ENCODE measurements at regions not wholly inside any gene's neighbourhood (a gene's known extent, or its start where the extent isn't known, plus 50 kb on each side); places are given as distances from the start of the nearest gene placed in this dataset.
"Not testable (repeated sequence)": the region's sequence is repeated elsewhere in the genome, so short reads cannot be mapped to it uniquely, and the experiment has no call there.

- no peaks in the 10 kb centered on the region for H3K27me3 ChIP-seq (ENCODE audit: low read depth, low read length)
- H4K20me1 ChIP-seq (ENCODE audit: insufficient read depth, low read length) = no peaks in the 10 kb centered on the region
- H3K27ac ChIP-seq (ENCODE audit: low read length) = no peak overlapping the region
- TF ChIP-seq EZH2phosphoT487 (IDR thresholded peaks at IDR 0.05; ENCODE audit: low read depth) (no peak), CTCF (IDR thresholded peaks at IDR 0.05; ENCODE audit: low read depth, low read length) (no peak)
- no peaks in the 10 kb centered on the region for H3K4me1 ChIP-seq (ENCODE audit: low read length)
- no peak overlapping the region for H2AFZ ChIP-seq (ENCODE audit: low read depth, low read length)
- H3K9ac ChIP-seq (ENCODE audit: low read length) = no peak overlapping the region
- no peaks in the 10 kb centered on the region for H3K36me3 ChIP-seq (replicated peaks; ENCODE audit: low read depth, low read length)
- no peaks in the 10 kb centered on the region for H3K9me3 ChIP-seq (ENCODE audit: insufficient read depth, low read length)
- no peak overlapping the region for H3K4me3 ChIP-seq (ENCODE audit: low read length)
- no peaks in the 10 kb centered on the region for H3K79me2 ChIP-seq (ENCODE audit: low read length)
- H3K4me2 ChIP-seq (ENCODE audit: low read length) = no peak overlapping the region
Measured at GRCh38 chr11:15349413-15349812, 234.7 kb downstream of the INSC start.

- no peaks in the 10 kb centered on the region for H3K79me2 ChIP-seq (ENCODE audit: low read length)
- no peak overlapping the region for H3K27ac ChIP-seq (ENCODE audit: low read length)
- no peak overlapping the region for H3K9ac ChIP-seq (ENCODE audit: low read length)
- H3K9me3 ChIP-seq (ENCODE audit: insufficient read depth, low read length) = no peaks in the 10 kb centered on the region
- H3K4me3 ChIP-seq (ENCODE audit: low read length) = no peak overlapping the region
- no peaks in the 10 kb centered on the region for H3K36me3 ChIP-seq (replicated peaks; ENCODE audit: low read depth, low read length)
- H4K20me1 ChIP-seq (ENCODE audit: insufficient read depth, low read length) = no peaks in the 10 kb centered on the region
- H3K4me1 ChIP-seq (ENCODE audit: low read length) = no peaks in the 10 kb centered on the region
- no peak overlapping the region for H3K4me2 ChIP-seq (ENCODE audit: low read length)
- no peak overlapping the region for H2AFZ ChIP-seq (ENCODE audit: low read depth, low read length)
- TF ChIP-seq CTCF (IDR thresholded peaks at IDR 0.05; ENCODE audit: low read depth, low read length) = no peak
- TF ChIP-seq EZH2phosphoT487 (IDR thresholded peaks at IDR 0.05; ENCODE audit: low read depth) = no peak
- no peaks in the 10 kb centered on the region for H3K27me3 ChIP-seq (ENCODE audit: low read depth, low read length)
Measured at GRCh38 chr11:15361316-15361715, 246.6 kb downstream of the INSC start.

- not testable (repeated sequence) for H3K36me3 ChIP-seq (replicated peaks; ENCODE audit: low read depth, low read length); H3K4me1 ChIP-seq (ENCODE audit: low read length); H3K9me3 ChIP-seq (ENCODE audit: insufficient read depth, low read length); H4K20me1 ChIP-seq (ENCODE audit: insufficient read depth, low read length); H3K27me3 ChIP-seq (ENCODE audit: low read depth, low read length); H3K4me3 ChIP-seq (ENCODE audit: low read length); H3K4me2 ChIP-seq (ENCODE audit: low read length); H3K9ac ChIP-seq (ENCODE audit: low read length); H3K27ac ChIP-seq (ENCODE audit: low read length); H3K79me2 ChIP-seq (ENCODE audit: low read length); H2AFZ ChIP-seq (ENCODE audit: low read depth, low read length)
Measured at GRCh38 chr11:15365286-15365685, 250.6 kb downstream of the INSC start.

GRCh38 chr11:15367695-15368094 lies 253.0 kb downstream of the INSC start:
- Histone ChIP-seq H3K4me2 (ENCODE audit: low read length) (no peak overlapping the region), H3K4me3 (ENCODE audit: low read length) (no peak overlapping the region), H3K79me2 (ENCODE audit: low read length) (no peaks in the 10 kb centered on the region), H3K9me3 (ENCODE audit: insufficient read depth, low read length) (no peaks in the 10 kb centered on the region), H3K27me3 (ENCODE audit: low read depth, low read length) (peaks cover 10% of the 10 kb centered on the region; the same call in 1 of the 2 replicates), H4K20me1 (ENCODE audit: insufficient read depth, low read length) (no peaks in the 10 kb centered on the region), H3K4me1 (ENCODE audit: low read length) (no peaks in the 10 kb centered on the region), H2AFZ (ENCODE audit: low read depth, low read length) (no peak overlapping the region), H3K9ac (ENCODE audit: low read length) (no peak overlapping the region), H3K36me3 (replicated peaks; ENCODE audit: low read depth, low read length) (no peaks in the 10 kb centered on the region), H3K27ac (ENCODE audit: low read length) (no peak overlapping the region)
- TF ChIP-seq EZH2phosphoT487 (IDR thresholded peaks at IDR 0.05; ENCODE audit: low read depth) = no peak
- no peak for TF ChIP-seq CTCF (IDR thresholded peaks at IDR 0.05; ENCODE audit: low read depth, low read length)
